ENCODE measurements at regions not wholly inside any gene's neighbourhood (a gene's known extent, or its start where the extent isn't known, plus 50 kb on each side); places are given as distances from the start of the nearest gene placed in this dataset.

GRCh38 chr2:175560521-175561169, 379.1 kb upstream of the ATP5MC3 start:
- DNase-seq (ENCODE audit: low spot score) = no peak

GRCh38 chr2:175559613-175560012, 378.1 kb upstream of the ATP5MC3 start:
- no peak for DNase-seq (ENCODE audit: low spot score)

- DNase-seq (ENCODE audit: low spot score) = no peak
These were observed 376.4 kb upstream of the ATP5MC3 start for GRCh38 chr2:175557810-175558377.

GRCh38 chr2:175553910-175554309, 372.4 kb upstream of the ATP5MC3 start:
- DNase-seq (ENCODE audit: low spot score) = no peak

GRCh38 chr2:175552902-175553301, 371.4 kb upstream of the ATP5MC3 start:
- DNase-seq (ENCODE audit: low spot score) = no peak

- no peak for DNase-seq (ENCODE audit: low spot score)
These were observed 358.9 kb upstream of the ATP5MC3 start for GRCh38 chr2:175540421-175540820.

GRCh38 chr2:175539122-175539521, 357.6 kb upstream of the ATP5MC3 start:
- no peak for DNase-seq (ENCODE audit: low spot score)

- DNase-seq (ENCODE audit: low spot score) = no peak
These were observed 354.5 kb upstream of the ATP5MC3 start for GRCh38 chr2:175536059-175536458.

GRCh38 chr2:175535631-175536030, 354.1 kb upstream of the ATP5MC3 start:
- no peak for DNase-seq (ENCODE audit: low spot score)

GRCh38 chr2:175525975-175526374, 344.5 kb upstream of the ATP5MC3 start:
- no peak for DNase-seq (ENCODE audit: low spot score)

GRCh38 chr2:175523001-175523400, 341.5 kb upstream of the ATP5MC3 start:
- DNase-seq (ENCODE audit: low spot score) = no peak

GRCh38 chr2:175518206-175518605, 336.7 kb upstream of the ATP5MC3 start:
- no peak for DNase-seq (ENCODE audit: low spot score)

- no peak for DNase-seq (ENCODE audit: low spot score)
These were observed 335.0 kb upstream of the ATP5MC3 start for GRCh38 chr2:175516555-175516954.

- DNase-seq (ENCODE audit: low spot score) = no peak
These were observed 318.7 kb upstream of the ATP5MC3 start for GRCh38 chr2:175500255-175500654.

GRCh38 chr2:175490360-175490791, 308.9 kb upstream of the ATP5MC3 start:
- DNase-seq (ENCODE audit: low spot score) = no peak

GRCh38 chr2:175478096-175478768, 296.7 kb upstream of the ATP5MC3 start:
- no peak for DNase-seq (ENCODE audit: low spot score)

GRCh38 chr2:175476948-175477347, 295.4 kb upstream of the ATP5MC3 start:
- DNase-seq (ENCODE audit: low spot score) = no peak

GRCh38 chr2:175476374-175476773, 294.9 kb upstream of the ATP5MC3 start:
- DNase-seq (ENCODE audit: low spot score) = no peak

- no peak for DNase-seq (ENCODE audit: low spot score)
These were observed 293.6 kb upstream of the ATP5MC3 start for GRCh38 chr2:175475130-175475529.

GRCh38 chr2:175468431-175469098, 287.1 kb upstream of the ATP5MC3 start:
- DNase-seq (ENCODE audit: low spot score) = no peak

- no peak for DNase-seq (ENCODE audit: low spot score)
These were observed 283.6 kb upstream of the ATP5MC3 start for GRCh38 chr2:175465101-175465500.

- no peak for DNase-seq (ENCODE audit: low spot score)
These were observed 282.8 kb upstream of the ATP5MC3 start for GRCh38 chr2:175464311-175464670.

Measured in hematopoietic multipotent progenitor cell treated with erythropoietin and hydrocortisone succinate and interleukin-3 and kit ligand, for 15 days (in vitro differentiated cells).